OCI-LY1 (cell line): ENCODE measurements at regions not wholly inside any gene's neighbourhood (a gene's known extent, or its start where the extent isn't known, plus 50 kb on each side); places are given as distances from the start of the nearest gene placed in this dataset.

ENCODE experiments used
- H2AFZ ChIP-seq: fragments of 200-600 bp; sonication (generic), shearing (Covaris generic); 2 replicates; pipeline ENCODE4 v1.6.0; 2014; ENCODE audit warnings: antibody characterized with exemption, mild to moderate bottlenecking, low read length
- H3F3A ChIP-seq: fragments of 200-600 bp; sonication (generic), shearing (Covaris generic); 2 replicates; pipeline ENCODE4 v1.6.0; 2014; ENCODE audit warnings: mild to moderate bottlenecking, antibody characterized with exemption, low read length, moderate library complexity; ENCODE audit not compliant: insufficient read depth
- H3K27ac ChIP-seq: fragments of 200-600 bp; sonication (generic); 2 replicates; pipeline ENCODE4 v1.5.1; 2014; ENCODE audit warnings: low read length, mixed run types, mild to moderate bottlenecking, low read depth; ENCODE audit not compliant: poor library complexity, severe bottlenecking
- H3K27me3 ChIP-seq: fragments of 200-600 bp; sonication (generic); 2 replicates; pipeline ENCODE4 v1.6.0; 2014; ENCODE audit warnings: antibody characterized with exemption, mild to moderate bottlenecking, low read length, moderate library complexity; ENCODE audit not compliant: insufficient read depth
- H3K36me3 ChIP-seq: fragments of 200-600 bp; sonication (generic); 2 replicates; pipeline ENCODE4 v1.6.1; 2014; ENCODE audit warnings: mild to moderate bottlenecking, antibody characterized with exemption, low read length, moderate library complexity, mixed read lengths; ENCODE audit not compliant: insufficient read depth
- H3K4me1 ChIP-seq: fragments of 200-600 bp; sonication (generic); 2 replicates; pipeline ENCODE4 v1.5.1; 2014; ENCODE audit warnings: mild to moderate bottlenecking, low read length, moderate library complexity; ENCODE audit not compliant: insufficient read depth, severe bottlenecking
- H3K4me2 ChIP-seq: fragments of 200-600 bp; sonication (generic), shearing (Covaris generic); 2 replicates; pipeline ENCODE4 v1.6.1; 2014; ENCODE audit warnings: low read length
- H3K4me3 ChIP-seq: fragments of 200-600 bp; sonication (generic); 2 replicates; pipeline ENCODE4 v1.5.1; 2014; ENCODE audit warnings: low read length, low read depth, mild to moderate bottlenecking, mixed read lengths; ENCODE audit not compliant: poor library complexity, severe bottlenecking
- H3K79me2 ChIP-seq: fragments of 200-600 bp; shearing (Covaris generic); 2 replicates; pipeline ENCODE4 v1.6.1; 2016; ENCODE audit warnings: mixed run types, low read length, mixed read lengths; ENCODE audit not compliant: insufficient read depth
- H3K9ac ChIP-seq: fragments of 200-600 bp; sonication (generic), shearing (Covaris generic); 2 replicates; pipeline ENCODE4 v1.6.1; 2014; ENCODE audit warnings: mild to moderate bottlenecking, low read length, mixed read lengths
- H3K9me2 ChIP-seq: fragments of 200-600 bp; sonication (generic), shearing (Covaris generic); 2 replicates; pipeline ENCODE4 v1.6.1; 2014; ENCODE audit warnings: low read depth, mild to moderate bottlenecking, low read length, mixed read lengths
- H3K9me3 ChIP-seq: fragments of 200-600 bp; shearing (Covaris generic); 2 replicates; pipeline ENCODE4 v1.6.1; 2014; ENCODE audit warnings: low read length, mixed read lengths
- H4K20me1 ChIP-seq: fragments of 200-600 bp; sonication (generic), shearing (Covaris generic); 2 replicates; pipeline ENCODE4 v1.6.0; 2016; ENCODE audit warnings: mild to moderate bottlenecking, low read length; ENCODE audit not compliant: insufficient read depth
- CTCF ChIP-seq: fragments of 200-600 bp; sonication (generic), shearing (Covaris generic); IDR thresholded peaks from 2 replicates; pipeline ENCODE4 v1.5.1; 2017; ENCODE audit warnings: mild to moderate bottlenecking, antibody characterized with exemption, low read length, moderate library complexity, mixed read lengths
- EZH2 ChIP-seq: fragments of 200-600 bp; sonication (generic), shearing (Covaris generic); IDR thresholded peaks from 2 replicates; pipeline ENCODE4 v1.8.0; 2017; ENCODE audit warnings: borderline replicate concordance, mixed run types, mild to moderate bottlenecking, antibody characterized with exemption, low read length, moderate library complexity, mixed read lengths

- no peak overlapping the region for H3K4me3 ChIP-seq
- H3K4me2 ChIP-seq: no peak overlapping the region
- H3K9me2 ChIP-seq: no peaks in the 10 kb centered on the region
- no peaks in the 10 kb centered on the region for H3K4me1 ChIP-seq
- no peak overlapping the region for H3K9ac ChIP-seq
- TF ChIP-seq CTCF: no peak
- H3K27ac ChIP-seq: no peak overlapping the region
- H3K79me2 ChIP-seq: no peaks in the 10 kb centered on the region
- H2AFZ ChIP-seq: no peak overlapping the region
- no peaks in the 10 kb centered on the region for H3K36me3 ChIP-seq
- no peaks in the 10 kb centered on the region for H3K27me3 ChIP-seq
- no peaks in the 10 kb centered on the region for H3K9me3 ChIP-seq
- no peaks in the 10 kb centered on the region for H4K20me1 ChIP-seq
- H3F3A ChIP-seq: no peaks in the 10 kb centered on the region
These were observed 240.1 kb upstream of the ZPLD1 start for GRCh38 chr3:102194760-102195159.

GRCh38 chr3:102195198-102195948, 239.4 kb upstream of the ZPLD1 start:
- H4K20me1 ChIP-seq: no peaks in the 10 kb centered on the region
- no peaks in the 10 kb centered on the region for H3K36me3 ChIP-seq
- H3K4me1 ChIP-seq: no peaks in the 10 kb centered on the region
- no peaks in the 10 kb centered on the region for H3K9me3 ChIP-seq
- no peak overlapping the region for H2AFZ ChIP-seq
- no peaks in the 10 kb centered on the region for H3K27me3 ChIP-seq
- H3F3A ChIP-seq: no peaks in the 10 kb centered on the region
- H3K4me2 ChIP-seq: no peak overlapping the region
- H3K4me3 ChIP-seq: no peak overlapping the region
- TF ChIP-seq CTCF (no peak), EZH2 (no peak)
- no peak overlapping the region for H3K9ac ChIP-seq
- H3K79me2 ChIP-seq: no peaks in the 10 kb centered on the region
- no peaks in the 10 kb centered on the region for H3K9me2 ChIP-seq
- H3K27ac ChIP-seq: no peak overlapping the region

GRCh38 chr3:102200126-102200525, 234.7 kb upstream of the ZPLD1 start:
- no peaks in the 10 kb centered on the region for H3K9me3 ChIP-seq
- H3F3A ChIP-seq: no peaks in the 10 kb centered on the region
- H3K27me3 ChIP-seq: no peaks in the 10 kb centered on the region
- no peak overlapping the region for H3K4me3 ChIP-seq
- no peaks in the 10 kb centered on the region for H3K79me2 ChIP-seq
- no peak overlapping the region for H3K27ac ChIP-seq
- H3K36me3 ChIP-seq: no peaks in the 10 kb centered on the region
- H3K4me1 ChIP-seq: no peaks in the 10 kb centered on the region
- H2AFZ ChIP-seq: no peak overlapping the region
- H3K4me2 ChIP-seq: no peak overlapping the region
- H3K9me2 ChIP-seq: no peaks in the 10 kb centered on the region
- H4K20me1 ChIP-seq: no peaks in the 10 kb centered on the region
- H3K9ac ChIP-seq: no peak overlapping the region
- TF ChIP-seq CTCF (no peak), EZH2 (no peak)
